SK-N-SH treated with all-trans-retinoic acid at 6 μM for 48 hours (cell line): ENCODE measurements at regions not wholly inside any gene's neighbourhood (a gene's known extent, or its start where the extent isn't known, plus 50 kb on each side); places are given as distances from the start of the nearest gene placed in this dataset.

Experiments used
- ATAC-seq: fragments of 200-7000 bp; cut with Tn5 transposase; 3 replicates; pipeline ENCODE4 v1.9.1; 2020; ENCODE audit warnings: mild to moderate bottlenecking, moderate library complexity
- ARNTL ChIP-seq: fragments of 450-650 bp; formaldehyde crosslinking; IDR thresholded peaks from 2 replicates; pipeline ENCODE4 v1.5.0; 2020; ENCODE audit warnings: low read depth, mild to moderate bottlenecking, moderate library complexity, borderline replicate concordance
- BACH2 ChIP-seq: fragments of 250-450 bp; sonication (Bioruptor Pico); IDR thresholded peaks from 2 replicates; pipeline ENCODE4 v1.9.0; 2021; ENCODE audit warnings: mild to moderate bottlenecking, borderline replicate concordance
- CSDC2 ChIP-seq: fragments of 250-450 bp; sonication (Bioruptor Pico); IDR thresholded peaks from 2 replicates; pipeline ENCODE4 v1.5.0; 2020; ENCODE audit warnings: mild to moderate bottlenecking, moderate library complexity
- ESRRG ChIP-seq: fragments of 250-450 bp; sonication (Bioruptor Pico); IDR thresholded peaks from 2 replicates; pipeline ENCODE4 v1.6.1; 2021; ENCODE audit warnings: mild to moderate bottlenecking
- GLIS3 ChIP-seq: fragments of 250-450 bp; sonication (Bioruptor Pico); IDR thresholded peaks from 2 replicates; pipeline ENCODE4 v1.5.0; 2020; ENCODE audit warnings: mild to moderate bottlenecking, moderate library complexity
- ISL1 ChIP-seq: fragments of 250-450 bp; sonication (Bioruptor Pico); IDR thresholded peaks from 2 replicates; pipeline ENCODE4 v2.1.2; 2022; ENCODE audit warnings: mild to moderate bottlenecking, moderate library complexity
- OSR1 ChIP-seq: fragments of 250-450 bp; sonication (Bioruptor Pico); IDR thresholded peaks from 2 replicates; pipeline ENCODE4 v1.8.0; 2022; ENCODE audit warnings: moderate library complexity, mild to moderate bottlenecking, inconsistent platforms
- RARB ChIP-seq: fragments of 250-450 bp; sonication (Bioruptor Pico); IDR thresholded peaks from 2 replicates; pipeline ENCODE4 v1.8.0; 2021; ENCODE audit warnings: mild to moderate bottlenecking, moderate library complexity
- SNAI2 ChIP-seq: fragments of 250-450 bp; sonication (Bioruptor Pico); IDR thresholded peaks from 2 replicates; pipeline ENCODE4 v1.5.0; 2020; ENCODE audit warnings: mild to moderate bottlenecking, moderate library complexity
- TCF4 ChIP-seq: fragments of 250-450 bp; sonication (Bioruptor Pico); IDR thresholded peaks from 2 replicates; pipeline ENCODE4 v1.8.0; 2021; ENCODE audit warnings: mild to moderate bottlenecking, moderate library complexity, borderline replicate concordance
- TOX ChIP-seq: fragments of 250-450 bp; sonication (Bioruptor Pico); IDR thresholded peaks from 2 replicates; pipeline ENCODE4 v1.8.0; 2021; ENCODE audit warnings: mild to moderate bottlenecking, moderate library complexity, borderline replicate concordance
- ZC3H10 ChIP-seq: fragments of 250-450 bp; sonication (Bioruptor Pico); IDR thresholded peaks from 2 replicates; pipeline ENCODE4 v1.5.1; 2021; ENCODE audit warnings: mild to moderate bottlenecking, moderate library complexity
- ZFP30 ChIP-seq: fragments of 450-650 bp; formaldehyde crosslinking; IDR thresholded peaks from 2 replicates; pipeline ENCODE4 v1.5.0; 2022; ENCODE audit warnings: mild to moderate bottlenecking, moderate library complexity
- ZNF565 ChIP-seq: fragments of 450-650 bp; formaldehyde crosslinking; conservative IDR thresholded peaks from 2 replicates; pipeline ENCODE4 v1.5.0; 2020; ENCODE audit warnings: low read depth, mild to moderate bottlenecking, moderate library complexity
- ZNF70 ChIP-seq: fragments of 450-650 bp; formaldehyde crosslinking; IDR thresholded peaks from 2 replicates; pipeline ENCODE4 v1.5.0; 2020; ENCODE audit warnings: mild to moderate bottlenecking, moderate library complexity
- ZNF8 ChIP-seq: fragments of 450-650 bp; formaldehyde crosslinking; IDR thresholded peaks from 2 replicates; pipeline ENCODE4 v1.5.0; 2020; ENCODE audit warnings: mild to moderate bottlenecking, moderate library complexity
- TF ChIP-seq, protein P1 (sequence below): fragments of 250-450 bp; sonication (Bioruptor Pico); IDR thresholded peaks from 2 replicates; pipeline ENCODE4 v1.5.0; 2020; ENCODE audit warnings: mild to moderate bottlenecking, moderate library complexity
- TF ChIP-seq, protein P2 (sequence below): fragments of 250-450 bp; sonication (Bioruptor Pico); IDR thresholded peaks from 2 replicates; pipeline ENCODE4 v1.8.0; 2021; ENCODE audit warnings: low read depth, mild to moderate bottlenecking, moderate library complexity, borderline replicate concordance
- TF ChIP-seq, protein P3 (sequence below): fragments of 250-450 bp; sonication (Bioruptor Pico); IDR thresholded peaks from 2 replicates; pipeline ENCODE4 v1.5.1; 2021; ENCODE audit warnings: mild to moderate bottlenecking, moderate library complexity
- TF ChIP-seq, protein P4 (sequence below): fragments of 250-450 bp; sonication (Bioruptor Pico); IDR thresholded peaks from 2 replicates; pipeline ENCODE4 v1.5.1; 2020; ENCODE audit warnings: low read depth, mild to moderate bottlenecking, moderate library complexity

DNA sequence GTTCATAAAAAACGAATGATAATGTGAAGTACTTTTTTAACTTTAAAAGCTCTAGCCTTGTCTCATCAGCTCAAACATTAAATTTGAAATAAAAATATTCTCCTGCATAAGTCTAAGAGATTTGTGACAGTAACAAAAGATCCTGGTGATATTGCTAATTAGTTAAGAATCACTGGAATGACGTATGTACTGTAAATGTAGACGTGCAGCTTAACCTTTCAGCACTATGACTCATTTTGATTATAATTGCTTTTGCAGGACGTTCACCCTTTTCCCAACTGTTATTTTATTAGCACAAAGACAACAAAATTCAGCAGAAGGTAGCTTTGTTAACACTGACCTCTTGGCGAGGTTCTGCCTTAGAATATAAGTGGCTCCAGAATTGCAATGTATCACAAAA lies 68.6 kb downstream of the TENT5A start (continued):
- TF ChIP-seq ZC3H10 (CRISPR knock-in tag), result peak; percentile 96
- TF ChIP-seq, protein P1, sequence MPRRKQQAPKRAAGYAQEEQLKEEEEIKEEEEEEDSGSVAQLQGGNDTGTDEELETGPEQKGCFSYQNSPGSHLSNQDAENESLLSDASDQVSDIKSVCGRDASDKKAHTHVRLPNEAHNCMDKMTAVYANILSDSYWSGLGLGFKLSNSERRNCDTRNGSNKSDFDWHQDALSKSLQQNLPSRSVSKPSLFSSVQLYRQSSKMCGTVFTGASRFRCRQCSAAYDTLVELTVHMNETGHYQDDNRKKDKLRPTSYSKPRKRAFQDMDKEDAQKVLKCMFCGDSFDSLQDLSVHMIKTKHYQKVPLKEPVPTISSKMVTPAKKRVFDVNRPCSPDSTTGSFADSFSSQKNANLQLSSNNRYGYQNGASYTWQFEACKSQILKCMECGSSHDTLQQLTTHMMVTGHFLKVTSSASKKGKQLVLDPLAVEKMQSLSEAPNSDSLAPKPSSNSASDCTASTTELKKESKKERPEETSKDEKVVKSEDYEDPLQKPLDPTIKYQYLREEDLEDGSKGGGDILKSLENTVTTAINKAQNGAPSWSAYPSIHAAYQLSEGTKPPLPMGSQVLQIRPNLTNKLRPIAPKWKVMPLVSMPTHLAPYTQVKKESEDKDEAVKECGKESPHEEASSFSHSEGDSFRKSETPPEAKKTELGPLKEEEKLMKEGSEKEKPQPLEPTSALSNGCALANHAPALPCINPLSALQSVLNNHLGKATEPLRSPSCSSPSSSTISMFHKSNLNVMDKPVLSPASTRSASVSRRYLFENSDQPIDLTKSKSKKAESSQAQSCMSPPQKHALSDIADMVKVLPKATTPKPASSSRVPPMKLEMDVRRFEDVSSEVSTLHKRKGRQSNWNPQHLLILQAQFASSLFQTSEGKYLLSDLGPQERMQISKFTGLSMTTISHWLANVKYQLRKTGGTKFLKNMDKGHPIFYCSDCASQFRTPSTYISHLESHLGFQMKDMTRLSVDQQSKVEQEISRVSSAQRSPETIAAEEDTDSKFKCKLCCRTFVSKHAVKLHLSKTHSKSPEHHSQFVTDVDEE, result no peak
- TF ChIP-seq ZNF565, result no peak
- no peak for TF ChIP-seq BACH2
- no peak for TF ChIP-seq OSR1
- TF ChIP-seq TOX (CRISPR knock-in tag), result peak; percentile 88; the same call in 1 of the 2 replicates
- TF ChIP-seq ZFP30, result no peak
- 0 out of 2 replicates have a peak, but pooled peaks have one; percentile 29 for TF ChIP-seq RARB (CRISPR knock-in tag)
- TF ChIP-seq, protein P2, sequence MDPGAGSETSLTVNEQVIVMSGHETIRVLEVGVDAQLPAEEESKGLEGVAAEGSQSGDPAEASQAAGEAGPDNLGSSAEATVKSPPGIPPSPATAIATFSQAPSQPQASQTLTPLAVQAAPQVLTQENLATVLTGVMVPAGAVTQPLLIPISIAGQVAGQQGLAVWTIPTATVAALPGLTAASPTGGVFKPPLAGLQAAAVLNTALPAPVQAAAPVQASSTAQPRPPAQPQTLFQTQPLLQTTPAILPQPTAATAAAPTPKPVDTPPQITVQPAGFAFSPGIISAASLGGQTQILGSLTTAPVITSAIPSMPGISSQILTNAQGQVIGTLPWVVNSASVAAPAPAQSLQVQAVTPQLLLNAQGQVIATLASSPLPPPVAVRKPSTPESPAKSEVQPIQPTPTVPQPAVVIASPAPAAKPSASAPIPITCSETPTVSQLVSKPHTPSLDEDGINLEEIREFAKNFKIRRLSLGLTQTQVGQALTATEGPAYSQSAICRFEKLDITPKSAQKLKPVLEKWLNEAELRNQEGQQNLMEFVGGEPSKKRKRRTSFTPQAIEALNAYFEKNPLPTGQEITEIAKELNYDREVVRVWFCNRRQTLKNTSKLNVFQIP, result no peak
- TF ChIP-seq ISL1 (CRISPR knock-in tag), result peak; percentile 34; the same call in 1 of the 2 replicates

DNA sequence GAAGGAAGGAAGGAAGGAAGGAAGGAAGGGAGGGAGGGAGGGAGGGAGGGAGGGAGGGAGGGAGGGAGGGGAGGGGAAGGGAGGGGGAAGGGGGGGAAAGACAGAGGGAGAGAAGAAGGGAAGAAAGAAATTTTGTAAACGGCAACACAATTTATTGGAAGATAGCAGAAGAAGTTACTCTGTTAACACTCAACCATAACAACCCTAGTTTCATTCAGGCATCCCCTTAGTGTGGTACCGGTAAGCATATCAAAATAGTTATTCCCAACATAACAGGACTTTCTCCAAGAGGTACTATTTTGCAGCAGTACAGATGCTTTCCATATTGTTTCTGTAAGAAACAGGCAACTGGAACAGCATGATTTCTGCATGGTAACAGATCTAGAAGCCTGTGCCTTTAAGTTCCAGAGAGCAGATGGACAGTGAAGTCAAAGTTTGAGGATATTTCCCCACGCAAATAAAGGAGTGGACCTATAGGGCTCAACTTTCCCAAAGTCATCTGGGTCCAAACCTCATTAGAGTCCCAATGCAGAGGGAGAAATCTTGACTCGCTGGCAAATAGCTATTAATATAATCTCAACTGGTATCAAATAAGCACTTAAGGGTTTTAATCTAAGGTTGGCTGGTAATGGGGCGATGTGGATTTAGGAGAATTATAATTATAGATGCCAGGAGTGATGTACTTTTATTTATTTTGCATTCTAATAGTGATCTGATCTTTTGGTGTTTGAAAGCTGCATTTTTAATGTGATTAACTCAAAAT lies 69.4 kb downstream of the TENT5A start:
- TF ChIP-seq ESRRG (CRISPR knock-in tag) (no peak), GLIS3 (no peak), TCF4 (CRISPR knock-in tag) (no peak)
- TF ChIP-seq, all 23 proteins: peak for 0
- no peak for ATAC-seq

DNA sequence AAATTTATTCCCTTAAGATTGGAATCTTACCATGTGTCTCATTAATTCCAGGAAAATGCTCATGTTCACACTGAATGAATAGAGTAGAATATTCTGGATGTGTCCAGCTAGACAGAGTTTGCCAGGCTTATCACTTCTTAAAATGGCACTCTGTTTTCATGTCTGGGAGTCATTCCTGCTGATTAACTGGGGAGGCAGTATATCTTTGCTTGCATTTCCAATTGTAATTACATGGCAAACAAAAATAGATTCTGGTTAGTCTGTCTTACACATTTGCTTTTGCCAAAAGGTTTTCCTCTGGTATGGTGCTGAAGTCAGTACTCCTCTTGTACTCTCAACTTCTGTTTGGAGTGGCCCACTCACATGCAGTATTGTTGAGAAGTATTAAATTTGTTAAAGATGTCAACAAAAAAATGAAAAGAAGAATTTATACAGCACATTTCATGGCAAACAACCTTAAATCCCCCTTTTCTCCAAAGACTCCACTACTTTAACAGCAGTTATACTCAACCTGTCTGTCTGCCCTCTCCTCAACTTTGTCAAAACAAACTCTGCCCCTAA lies 70.2 kb downstream of the TENT5A start:
- no peak for ATAC-seq
- TF ChIP-seq ISL1 (CRISPR knock-in tag) (no peak), CSDC2 (CRISPR knock-in tag) (no peak)

DNA sequence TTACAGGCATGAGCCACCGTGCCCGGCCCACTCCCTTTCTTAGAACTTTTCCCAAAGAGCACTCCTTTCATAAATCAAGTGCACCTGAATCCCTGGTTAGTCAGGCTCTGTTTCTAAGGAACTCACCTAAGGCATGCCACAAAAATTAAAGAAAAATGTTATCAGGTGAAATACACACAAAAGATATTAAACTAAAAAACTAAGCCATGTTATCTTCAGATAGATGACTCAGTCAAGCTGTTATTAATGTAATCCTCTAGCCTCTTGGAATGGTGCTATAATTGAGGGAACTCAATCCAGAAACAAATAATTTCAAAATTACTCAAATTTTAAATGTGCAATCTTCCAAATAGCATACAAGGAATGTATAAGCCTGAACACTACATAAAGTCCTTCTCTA lies 83.0 kb downstream of the TENT5A start:
- ATAC-seq, result no peak
- TF ChIP-seq TOX (CRISPR knock-in tag), result no peak
- TF ChIP-seq OSR1, result no peak
- TF ChIP-seq BACH2, result no peak
- TF ChIP-seq, protein P3, sequence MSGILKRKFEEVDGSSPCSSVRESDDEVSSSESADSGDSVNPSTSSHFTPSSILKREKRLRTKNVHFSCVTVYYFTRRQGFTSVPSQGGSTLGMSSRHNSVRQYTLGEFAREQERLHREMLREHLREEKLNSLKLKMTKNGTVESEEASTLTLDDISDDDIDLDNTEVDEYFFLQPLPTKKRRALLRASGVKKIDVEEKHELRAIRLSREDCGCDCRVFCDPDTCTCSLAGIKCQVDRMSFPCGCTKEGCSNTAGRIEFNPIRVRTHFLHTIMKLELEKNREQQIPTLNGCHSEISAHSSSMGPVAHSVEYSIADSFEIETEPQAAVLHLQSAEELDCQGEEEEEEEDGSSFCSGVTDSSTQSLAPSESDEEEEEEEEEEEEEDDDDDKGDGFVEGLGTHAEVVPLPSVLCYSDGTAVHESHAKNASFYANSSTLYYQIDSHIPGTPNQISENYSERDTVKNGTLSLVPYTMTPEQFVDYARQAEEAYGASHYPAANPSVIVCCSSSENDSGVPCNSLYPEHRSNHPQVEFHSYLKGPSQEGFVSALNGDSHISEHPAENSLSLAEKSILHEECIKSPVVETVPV (CRISPR knock-in tag), result no peak
- TF ChIP-seq ZNF565, result no peak
- TF ChIP-seq ZNF8, result no peak
- TF ChIP-seq RARB (CRISPR knock-in tag), result no peak
- TF ChIP-seq ZNF70 (CRISPR knock-in tag), result no peak
- TF ChIP-seq TCF4 (CRISPR knock-in tag), result no peak
- TF ChIP-seq ESRRG (CRISPR knock-in tag), result no peak
- no peak for TF ChIP-seq SNAI2 (CRISPR knock-in tag)
- TF ChIP-seq, protein P4, sequence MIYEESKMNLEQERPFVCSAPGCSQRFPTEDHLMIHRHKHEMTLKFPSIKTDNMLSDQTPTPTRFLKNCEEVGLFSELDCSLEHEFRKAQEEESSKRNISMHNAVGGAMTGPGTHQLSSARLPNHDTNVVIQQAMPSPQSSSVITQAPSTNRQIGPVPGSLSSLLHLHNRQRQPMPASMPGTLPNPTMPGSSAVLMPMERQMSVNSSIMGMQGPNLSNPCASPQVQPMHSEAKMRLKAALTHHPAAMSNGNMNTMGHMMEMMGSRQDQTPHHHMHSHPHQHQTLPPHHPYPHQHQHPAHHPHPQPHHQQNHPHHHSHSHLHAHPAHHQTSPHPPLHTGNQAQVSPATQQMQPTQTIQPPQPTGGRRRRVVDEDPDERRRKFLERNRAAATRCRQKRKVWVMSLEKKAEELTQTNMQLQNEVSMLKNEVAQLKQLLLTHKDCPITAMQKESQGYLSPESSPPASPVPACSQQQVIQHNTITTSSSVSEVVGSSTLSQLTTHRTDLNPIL (CRISPR knock-in tag), result no peak
- TF ChIP-seq GLIS3, result no peak
- TF ChIP-seq, protein P1, result no peak
- TF ChIP-seq ARNTL, result no peak
